Omental fat pad (tissue), 3 donors: ENCODE measurements at regions not wholly inside any gene's neighbourhood (a gene's known extent, or its start where the extent isn't known, plus 50 kb on each side); places are given as distances from the start of the nearest gene placed in this dataset.

Experiments
- ATAC-seq: fragments of 150-250 bp; one replicate; pipeline ENCODE4 v1.9.1; 2016; ENCODE audit warnings: mild to moderate bottlenecking, moderate library complexity; ENCODE audit not compliant: low FRiP score
- DNase-seq: peaks from one replicate; pipeline ENCODE4 v3.0.0-alpha.2; 2019; ENCODE audit warnings: low spot score
- CTCF ChIP-seq, 3 donors: fragments of 450-650 bp; IDR thresholded peaks; one replicate each; pipeline ENCODE4 v1.5.1; 2016 to 2017; ENCODE audit warnings: antibody characterized with exemption in 3 of 3, mild to moderate bottlenecking in 3 of 3, moderate library complexity in 2 of 3

GRCh38 chr11:32305460-32305859, 129.9 kb downstream of the WT1 start:
- DNase-seq: no peak
- no peak for TF ChIP-seq CTCF (IDR thresholded peaks at IDR 0.05)
- ATAC-seq: no peak

DNA sequence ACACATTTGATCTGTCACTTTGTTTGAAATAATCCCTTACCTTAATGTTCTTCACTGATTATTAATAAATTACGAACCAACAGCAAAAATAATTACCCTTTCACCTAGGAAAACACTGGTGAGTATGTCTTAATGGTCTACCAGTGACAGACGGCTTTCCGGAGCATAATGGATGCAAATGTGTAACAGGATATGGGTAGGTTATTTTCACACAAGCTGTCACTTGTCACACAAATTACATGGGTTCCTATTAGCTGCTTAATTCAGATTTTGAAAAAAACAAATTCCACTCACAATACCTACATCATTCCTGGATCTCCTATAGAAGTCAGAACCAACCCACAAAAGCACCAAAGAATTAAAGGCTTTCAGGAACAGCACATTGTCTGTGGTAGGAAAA, 127.9 kb downstream of the WT1 start:
- DNase-seq (no peak), ATAC-seq (no peak)
- TF ChIP-seq CTCF (IDR thresholded peaks at IDR 0.05): no peak

DNA sequence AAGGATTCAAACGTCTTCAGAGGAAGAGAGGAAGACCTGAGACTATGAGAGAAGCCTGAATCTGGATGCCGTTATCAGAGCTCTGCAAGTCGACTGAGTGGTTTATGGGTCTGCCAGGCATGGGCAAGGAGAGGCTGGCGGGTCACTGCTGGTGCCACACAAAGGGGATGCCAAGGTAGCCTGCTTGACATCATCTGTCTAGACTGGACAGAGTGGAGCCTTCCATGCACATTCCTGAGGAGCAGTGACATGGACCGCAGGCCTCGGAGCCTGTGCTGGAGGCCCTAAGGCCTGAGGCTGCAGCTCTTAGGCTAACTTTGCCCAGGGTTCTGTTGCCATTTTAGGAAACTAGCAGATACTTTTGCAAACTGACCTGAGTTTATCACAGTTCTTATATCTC, 127.4 kb downstream of the WT1 start:
- ATAC-seq (no peak), DNase-seq (no peak)
- TF ChIP-seq CTCF (IDR thresholded peaks at IDR 0.05): no peak

GRCh38 chr11:32309530-32310213, 125.7 kb downstream of the WT1 start:
- DNase-seq (no peak), ATAC-seq (no peak)
- TF ChIP-seq CTCF (IDR thresholded peaks at IDR 0.05): no peak

GRCh38 chr11:32310214-32310601, 125.1 kb downstream of the WT1 start:
- ATAC-seq: no peak
- no peak for DNase-seq
- no peak for TF ChIP-seq CTCF (IDR thresholded peaks at IDR 0.05)

- DNase-seq (no peak), ATAC-seq (no peak)
- no peak for TF ChIP-seq CTCF (IDR thresholded peaks at IDR 0.05)
Measured at GRCh38 chr11:32311346-32312065, 123.8 kb downstream of the WT1 start.
